ENCODE measurements at regions not wholly inside any gene's neighbourhood (a gene's known extent, or its start where the extent isn't known, plus 50 kb on each side); places are given as distances from the start of the nearest gene placed in this dataset.

DNA sequence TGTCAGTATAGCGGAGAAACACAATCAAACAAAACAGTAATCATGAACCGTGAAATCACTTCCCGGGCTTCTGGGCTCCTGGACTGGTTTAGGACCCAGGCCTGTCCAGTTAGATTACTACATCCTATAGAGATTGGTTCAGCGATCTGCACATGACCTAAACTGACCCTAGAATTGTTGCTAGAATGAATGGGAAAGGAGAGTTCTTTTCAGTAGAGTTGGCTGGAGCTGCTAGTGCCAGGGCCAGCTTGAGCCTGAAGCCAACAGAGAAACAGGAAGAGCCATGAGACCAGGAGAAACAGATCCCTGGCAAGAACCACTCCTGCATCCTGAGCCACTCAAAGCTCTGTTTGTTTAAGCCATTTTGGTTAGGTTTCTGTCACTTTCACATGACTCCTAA, 474.3 kb upstream of the C1orf87 start:
- H3K9me3 Mint-ChIP-seq: no peaks in the 10 kb centered on the region; a peak in 1 of 5 replicates
- H3K4me3 Mint-ChIP-seq: no peak overlapping the region
- H3K27me3 ChIP-seq (ENCODE audit: insufficient read depth, low read length): no peaks in the 10 kb centered on the region
- no peak overlapping the region for H3K27ac Mint-ChIP-seq
- H3K9me3 ChIP-seq (ENCODE audit: control insufficient read depth, low read depth, low read length): no peaks in the 10 kb centered on the region
- H3K27ac ChIP-seq (ENCODE audit: insufficient read length, low read depth, low read length): no peak overlapping the region
- H3K14ac ChIP-seq (ENCODE audit: insufficient read depth, low read length): no peak overlapping the region
- no peak overlapping the region for H4K5ac ChIP-seq (ENCODE audit: insufficient read length, low read depth, low read length)
- no peaks in the 10 kb centered on the region for H3K4me1 ChIP-seq (ENCODE audit: insufficient read depth, low read length)
- no peaks in the 10 kb centered on the region for H3K4me1 Mint-ChIP-seq
- DNase-seq: no peak
- no CpG with 5 or more reads among the region's 4 CpGs for WGBS (ENCODE audit: extremely low coverage, insufficient read length, low lambda C conversion rate)
- no peak overlapping the region for H3K9ac ChIP-seq (ENCODE audit: extremely low read depth, insufficient read length, low read length)
- H3K79me2 ChIP-seq (ENCODE audit: insufficient read depth, low read length): no peaks in the 10 kb centered on the region
- H3K36me3 Mint-ChIP-seq (ENCODE audit: insufficient read depth in 1 of 3, low read depth in 3 of 3): no peaks in the 10 kb centered on the region
- no peak overlapping the region for H3K18ac ChIP-seq (ENCODE audit: insufficient read length, low read depth, low read length)
- no peaks in the 10 kb centered on the region for H4K20me1 ChIP-seq (ENCODE audit: control insufficient read depth, insufficient read depth, insufficient read length)
- H3T11ph ChIP-seq (ENCODE audit: low read length): no peak overlapping the region
- no peaks in the 10 kb centered on the region for H3K23me2 ChIP-seq (ENCODE audit: insufficient read length, low read depth, low read length, poor library complexity, severe bottlenecking)
- H2BK20ac ChIP-seq (ENCODE audit: low read depth, low read length, poor library complexity, severe bottlenecking): no peak overlapping the region
- no peak overlapping the region for H2AFZ ChIP-seq (ENCODE audit: low read length)
- H3K79me1 ChIP-seq (ENCODE audit: insufficient read depth, low read depth, low read length, poor library complexity, severe bottlenecking): no peaks in the 10 kb centered on the region
- peak overlapping the region; percentile 88 for H3K23ac ChIP-seq (ENCODE audit: insufficient read length, low read depth, low read length)
- H3K4me2 ChIP-seq (ENCODE audit: insufficient read depth, insufficient read length, low read length): no peak overlapping the region
- H3K27me3 Mint-ChIP-seq (ENCODE audit: low read depth): peaks cover 1% of the 10 kb centered on the region; the same call in 1 of the 2 replicates
- H2BK120ac ChIP-seq (ENCODE audit: low read depth, low read length, poor library complexity, severe bottlenecking): no peak overlapping the region
- H2AK5ac ChIP-seq (ENCODE audit: insufficient read length, low read length): no peak overlapping the region
- no peak for TF ChIP-seq CTCF (conservative IDR thresholded peaks at IDR 0.05)
- H2BK5ac ChIP-seq (ENCODE audit: insufficient read length, low read length): no peak overlapping the region
- H3K56ac ChIP-seq (ENCODE audit: insufficient read length, low read depth, low read length): no peak overlapping the region
- H3K4ac ChIP-seq (ENCODE audit: low read depth, low read length): no peak overlapping the region
- H4K91ac ChIP-seq (ENCODE audit: insufficient read length, low read depth, low read length): no peak overlapping the region
- no peak overlapping the region for H4K8ac ChIP-seq (replicated peaks; ENCODE audit: insufficient read length, low read depth, low read length)
- H2BK15ac ChIP-seq (ENCODE audit: low read depth, low read length): no peak overlapping the region
- no peak overlapping the region for H2BK12ac ChIP-seq (ENCODE audit: insufficient read length, low read depth, low read length)
